ENCODE measurements at regions not wholly inside any gene's neighbourhood (a gene's known extent, or its start where the extent isn't known, plus 50 kb on each side); places are given as distances from the start of the nearest gene placed in this dataset.

DNA sequence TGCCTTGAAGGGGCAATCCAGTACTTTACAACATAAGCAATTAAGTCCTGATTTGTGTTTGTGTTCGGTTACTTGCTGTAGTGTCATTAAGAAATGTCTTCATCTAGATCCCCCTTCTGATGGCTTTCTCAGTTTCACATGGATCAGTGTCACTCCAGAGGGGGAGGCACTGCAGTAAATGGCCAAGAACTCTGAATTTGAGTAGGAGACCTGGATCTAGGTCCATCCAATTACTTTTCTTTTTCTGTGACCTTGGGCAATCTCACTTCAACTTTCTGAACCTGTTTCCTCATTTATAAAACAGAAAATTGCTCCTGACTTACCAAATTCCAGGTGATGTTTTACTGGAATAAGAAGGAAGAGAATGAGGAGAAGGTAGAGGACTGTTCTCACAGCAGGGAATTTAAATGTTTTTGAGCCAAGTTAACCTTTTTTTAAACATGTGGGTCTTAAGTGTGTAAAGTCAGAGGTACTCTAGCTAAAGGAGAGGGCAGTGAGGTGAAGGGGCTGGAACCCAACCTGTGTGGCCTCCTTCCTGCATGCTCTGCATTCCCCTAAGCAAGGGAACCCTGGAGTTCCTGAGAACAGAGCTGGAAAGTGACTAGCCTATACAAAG lies 285.5 kb downstream of the HACE1 start:
- no peak for DNase-seq (ENCODE audit: low read depth)

DNA sequence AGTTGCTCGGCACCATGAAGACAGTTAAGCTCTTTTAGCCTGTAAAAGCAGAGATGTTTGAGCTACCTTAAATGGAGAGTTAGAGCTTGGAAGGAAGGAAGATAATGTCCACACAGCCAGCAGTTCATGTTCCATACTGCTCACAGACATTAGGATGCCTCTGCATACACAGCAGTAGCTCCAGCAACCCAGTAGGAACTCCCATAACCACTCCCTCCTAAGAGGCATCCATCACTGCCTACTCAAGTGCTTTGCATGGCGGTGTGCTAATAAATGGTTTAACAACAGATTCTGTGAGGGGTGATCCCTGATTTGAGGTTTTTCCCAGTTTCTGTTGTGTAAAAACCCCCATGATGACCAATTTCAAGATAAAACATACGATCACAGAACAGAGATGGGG lies 286.4 kb downstream of the HACE1 start:
- peak; percentile 19 for DNase-seq (ENCODE audit: low read depth)

DNA sequence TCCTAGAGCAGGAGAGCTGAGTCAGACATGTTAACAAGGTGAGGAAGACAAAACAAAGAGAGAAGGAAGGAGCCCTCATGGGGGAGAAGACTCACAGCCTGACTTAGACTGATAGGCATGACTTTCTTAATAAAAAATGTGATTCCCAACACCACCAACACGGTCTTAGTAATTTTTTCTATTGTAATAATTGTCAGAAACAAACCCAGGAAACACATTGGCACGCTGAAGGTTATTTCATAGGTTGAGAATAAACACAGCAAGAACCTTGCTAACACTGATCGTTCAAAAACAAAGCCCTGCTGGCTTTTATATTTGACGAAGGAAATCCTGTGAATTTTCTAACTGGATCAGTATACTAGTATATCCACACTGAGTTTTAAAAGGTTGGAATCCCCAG lies 286.8 kb downstream of the HACE1 start:
- no peak for DNase-seq (ENCODE audit: low read depth)

DNA sequence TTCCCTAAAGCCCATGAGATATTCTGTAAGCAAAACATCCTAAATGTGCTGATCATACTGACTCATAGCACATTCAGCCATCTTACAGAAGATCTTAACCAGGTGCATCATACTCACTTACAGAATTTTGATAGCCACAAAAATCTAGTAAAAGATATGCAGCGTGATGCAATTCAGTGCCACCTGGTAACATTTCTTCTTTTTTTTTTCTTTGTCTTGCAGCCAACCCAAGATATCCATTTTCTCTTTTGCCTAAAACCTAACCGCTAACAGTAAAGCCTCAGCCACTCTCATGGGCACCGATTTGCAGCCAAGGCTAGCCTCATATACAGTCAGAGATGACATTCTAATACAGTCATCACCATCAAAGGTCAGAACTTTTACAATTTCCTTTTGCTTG lies 293.3 kb downstream of the HACE1 start:
- peak; percentile 47 for DNase-seq (ENCODE audit: low read depth)

GRCh38 chr6:104563306-104563705 lies 296.4 kb downstream of the HACE1 start:
- DNase-seq (ENCODE audit: low read depth), result no peak

DNA sequence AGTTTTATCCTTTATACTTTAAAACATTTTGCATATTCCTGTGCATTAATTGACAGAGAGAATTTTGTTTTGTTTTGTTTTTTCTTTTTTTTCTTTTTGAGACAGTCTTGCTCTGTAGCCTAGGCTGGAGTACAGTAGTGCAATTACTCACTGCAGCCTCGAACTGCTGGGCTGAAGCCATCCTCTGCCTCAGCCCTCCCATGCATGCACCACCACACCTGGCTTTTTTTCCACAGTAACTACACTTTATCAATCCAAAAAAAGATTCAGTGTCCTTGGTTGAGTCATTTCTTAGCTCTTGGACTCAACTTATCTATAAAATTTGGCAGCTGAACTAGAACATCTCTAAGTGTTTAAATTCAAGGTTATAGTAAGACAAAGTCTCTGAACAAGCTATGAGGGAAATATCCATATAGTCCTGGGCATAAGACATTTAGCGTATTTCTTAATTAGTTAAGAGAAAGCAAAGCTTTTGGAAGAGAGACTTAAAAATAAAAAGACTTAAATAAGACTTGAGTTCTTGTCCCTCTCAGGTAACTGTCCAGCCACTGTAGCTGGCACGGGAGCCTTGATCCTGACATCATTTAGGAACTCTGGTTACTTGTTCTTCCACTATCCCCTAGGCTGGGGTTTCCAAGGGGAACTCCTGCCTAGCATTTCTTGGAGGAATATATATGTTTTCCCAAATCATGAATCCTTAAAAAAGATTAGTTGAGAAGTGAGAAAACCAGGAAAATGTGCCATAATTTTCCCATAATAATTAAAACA lies 300.1 kb downstream of the HACE1 start:
- no peak for DNase-seq (ENCODE audit: low read depth)

DNA sequence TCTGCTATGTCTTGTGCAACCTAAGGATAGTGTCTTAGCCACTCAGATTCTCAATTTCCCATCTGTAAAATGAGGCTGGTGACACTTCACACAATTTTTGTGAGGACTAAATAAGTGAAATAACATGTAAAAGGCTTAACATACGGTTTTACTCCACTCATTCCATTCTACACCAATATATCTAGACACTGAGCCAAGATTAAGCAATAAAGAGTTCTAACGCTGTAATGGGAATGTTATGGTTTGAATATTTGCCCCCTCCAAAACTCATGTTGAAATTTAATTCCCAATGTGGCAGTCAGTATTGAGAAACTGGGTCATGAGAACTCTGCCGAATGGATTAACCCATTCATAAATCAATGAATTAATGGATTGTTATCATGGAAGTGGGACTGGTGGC lies 301.0 kb downstream of the HACE1 start:
- DNase-seq (ENCODE audit: low read depth), result peak; percentile 58

DNA sequence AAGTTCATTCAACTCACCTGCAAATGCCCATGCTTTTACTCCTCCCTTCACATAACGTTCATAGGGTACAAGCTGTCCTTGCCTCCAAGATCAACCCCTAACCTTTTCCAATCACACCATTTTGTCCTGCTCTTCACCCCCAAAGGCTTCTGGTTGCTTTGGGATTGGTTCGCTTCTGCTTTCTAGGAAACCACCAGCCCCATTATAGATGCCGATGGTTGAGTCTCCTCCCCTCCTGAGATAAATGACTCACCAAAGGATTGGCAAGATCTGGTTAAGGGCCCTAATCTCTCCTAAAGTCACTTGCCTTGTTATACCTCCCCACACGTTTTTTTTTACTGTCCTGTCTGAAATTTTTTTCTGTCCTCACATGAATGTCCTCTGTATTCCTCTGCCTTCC lies 311.4 kb downstream of the HACE1 start:
- peak; percentile 19 for DNase-seq (ENCODE audit: low read depth)

DNA sequence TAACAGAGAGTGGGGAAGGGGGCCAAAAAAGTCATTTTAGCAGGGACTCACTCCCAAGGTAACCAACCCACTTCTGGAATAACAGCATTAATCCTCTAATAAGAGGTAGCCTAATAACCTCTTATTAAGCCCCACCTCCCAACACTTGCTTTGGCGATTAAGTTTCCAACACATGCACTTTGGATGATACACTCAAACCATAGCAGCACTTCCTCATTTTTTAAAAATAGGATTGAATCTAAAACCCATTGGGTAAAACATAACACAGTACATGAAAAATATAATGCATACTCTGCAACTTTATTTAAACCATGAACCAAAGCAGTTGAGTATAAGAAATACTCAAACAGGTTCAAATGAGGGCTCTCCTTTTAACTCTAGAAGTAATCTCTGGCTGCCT lies 318.3 kb downstream of the HACE1 start:
- DNase-seq (ENCODE audit: low read depth), result no peak

DNA sequence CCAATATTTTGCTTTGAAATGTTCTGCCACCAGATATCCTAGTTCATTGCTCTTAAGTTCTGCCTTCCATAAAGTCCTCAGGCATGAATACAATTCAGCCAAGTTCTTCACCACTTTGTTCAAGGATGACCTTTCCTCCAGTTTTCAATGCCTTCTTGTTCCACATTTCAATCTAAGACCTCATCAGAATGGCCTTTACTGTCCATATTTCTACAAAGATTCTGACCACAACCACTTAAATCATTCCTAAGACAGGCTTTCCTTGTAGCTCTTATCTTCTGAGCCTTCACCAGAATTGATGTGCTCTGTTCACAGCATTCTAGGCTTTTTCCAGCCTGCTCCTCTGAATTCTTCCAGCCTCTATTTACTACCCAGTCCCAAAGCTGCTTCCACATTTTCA lies 319.0 kb downstream of the HACE1 start:
- peak; percentile 99 for DNase-seq (ENCODE audit: low read depth)

DNA sequence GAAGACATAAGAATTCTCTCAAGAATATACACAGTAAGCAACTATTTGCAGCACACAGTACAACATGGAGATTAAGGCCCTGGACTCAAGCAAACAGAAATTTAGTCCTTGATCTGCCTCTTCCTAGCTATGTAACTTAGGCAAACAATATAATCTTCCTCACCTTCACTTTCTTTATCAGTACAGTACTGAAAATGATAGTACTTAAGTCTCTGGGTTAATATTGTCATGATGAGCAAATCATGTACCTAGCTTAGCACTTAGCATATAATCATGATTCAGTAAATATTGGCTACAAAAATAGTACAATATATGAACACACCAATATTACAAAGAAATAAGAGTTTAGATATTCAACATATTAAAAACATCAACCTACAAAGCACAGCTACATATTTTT lies 320.5 kb downstream of the HACE1 start:
- DNase-seq (ENCODE audit: low read depth), result no peak

- DNase-seq (ENCODE audit: low read depth), result no peak
Observed at GRCh38 chr6:104537872-104538271, 321.8 kb downstream of the HACE1 start.

GRCh38 chr6:104537180-104537579 lies 322.5 kb downstream of the HACE1 start:
- DNase-seq (ENCODE audit: low read depth), result peak; percentile 94

DNA sequence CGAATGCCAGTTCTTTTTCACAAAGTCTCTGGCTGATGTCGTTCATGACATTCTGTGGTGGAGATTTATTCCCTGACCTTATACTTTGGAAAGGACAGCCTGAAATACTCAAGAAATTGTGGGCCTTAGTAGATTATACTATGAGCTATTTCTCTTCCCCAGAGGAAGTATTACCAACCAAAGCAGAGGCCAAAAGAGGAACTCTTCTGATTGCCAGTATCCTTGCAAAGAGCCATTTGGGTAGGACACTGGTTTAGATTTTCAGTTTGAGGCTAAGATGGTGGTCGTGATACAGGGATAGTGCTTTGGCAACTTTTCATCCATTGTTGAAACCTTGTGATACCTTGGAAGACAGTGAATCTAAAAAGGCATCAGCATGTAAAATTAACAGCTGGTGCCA lies 327.3 kb downstream of the HACE1 start:
- no peak for DNase-seq (ENCODE audit: low read depth)

- DNase-seq (ENCODE audit: low read depth), result no peak
Observed at GRCh38 chr6:104531646-104532045, 328.1 kb downstream of the HACE1 start.

DNA sequence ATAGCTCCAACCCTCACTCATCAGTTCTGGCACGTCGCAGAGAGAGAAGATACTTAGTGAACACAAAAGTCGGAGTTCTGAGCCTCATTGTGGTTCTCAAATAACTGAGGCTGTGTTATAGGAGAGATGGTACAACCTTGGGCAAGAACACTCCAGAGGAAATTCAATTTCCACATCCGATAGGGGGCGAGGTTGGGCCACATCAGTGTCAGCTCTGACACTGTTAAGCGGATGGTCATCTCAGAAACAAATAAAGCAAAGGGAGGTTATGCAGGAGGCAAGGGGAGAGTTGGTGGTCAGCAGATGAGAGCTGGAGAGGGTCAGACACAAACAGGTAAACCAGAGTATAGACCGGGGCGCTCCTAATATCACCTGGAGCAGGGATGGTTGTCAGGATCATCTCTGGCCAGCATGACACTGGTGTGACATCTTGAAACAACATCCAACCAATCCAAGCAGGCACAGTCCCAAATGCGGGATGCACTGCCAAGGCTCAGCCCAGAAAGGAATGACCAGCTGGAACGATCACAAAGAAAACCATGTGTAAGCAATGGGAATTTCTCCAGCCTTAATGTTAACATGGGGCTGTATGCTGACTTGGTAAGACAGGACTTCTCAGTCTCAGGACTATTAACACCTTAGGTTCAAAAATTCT lies 331.8 kb downstream of the HACE1 start:
- DNase-seq (ENCODE audit: low read depth), result peak; percentile 50

DNA sequence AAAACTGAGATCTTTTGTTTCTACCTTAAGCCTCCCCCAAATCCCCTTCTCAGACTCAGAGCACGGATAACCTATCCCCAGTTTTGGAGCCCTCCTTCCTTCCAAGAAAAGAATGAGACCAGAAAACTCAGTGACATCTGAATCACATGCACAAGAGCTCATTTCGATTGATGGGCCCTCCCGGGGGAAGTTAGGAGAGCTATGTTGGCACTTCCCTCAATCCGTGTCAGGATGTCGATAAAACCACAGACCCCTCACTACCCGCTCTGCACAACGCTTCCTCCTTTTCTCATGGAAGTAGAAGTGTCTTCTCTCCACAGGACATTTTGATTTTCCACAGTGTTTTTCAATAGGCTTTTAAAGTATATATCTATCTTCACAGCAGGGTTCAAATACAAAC lies 332.4 kb downstream of the HACE1 start:
- no peak for DNase-seq (ENCODE audit: low read depth)

- DNase-seq (ENCODE audit: low read depth), result peak; percentile 53
Observed at GRCh38 chr6:104526376-104526775, 333.3 kb downstream of the HACE1 start.

DNA sequence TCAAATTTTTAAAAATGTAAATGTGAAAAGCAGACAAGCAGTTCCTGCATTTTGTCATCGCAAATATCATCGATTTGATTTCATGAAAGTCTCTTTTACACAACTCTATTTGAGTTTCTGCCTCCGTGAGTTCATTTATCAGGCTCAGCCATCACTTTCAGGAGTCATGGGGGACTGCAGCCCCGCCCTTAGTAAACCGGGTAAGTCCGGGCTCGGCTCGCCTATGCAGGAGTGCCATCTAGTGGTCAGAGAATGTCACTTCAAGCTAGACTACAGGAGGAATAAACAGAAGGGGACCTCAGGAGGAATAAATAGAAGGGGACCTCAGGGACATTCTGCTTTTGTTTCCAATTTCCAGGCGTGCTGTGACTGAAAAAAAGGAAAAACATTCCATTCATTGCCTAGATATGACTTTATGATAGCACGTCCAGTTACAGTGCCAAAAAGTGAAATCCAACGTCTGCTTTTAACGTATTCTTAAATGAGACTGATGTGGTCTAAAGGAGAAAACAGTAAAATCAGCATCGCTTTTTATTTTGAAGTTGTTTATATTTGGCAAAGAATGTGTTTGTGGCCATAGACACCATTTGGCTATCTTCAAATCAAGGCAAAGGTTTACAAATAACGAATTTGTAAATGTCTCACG lies 333.9 kb downstream of the HACE1 start:
- DNase-seq (ENCODE audit: low read depth), result peak; percentile 73

- no peak for DNase-seq (ENCODE audit: low read depth)
Observed at GRCh38 chr6:104522533-104522932, 337.2 kb downstream of the HACE1 start.

- no peak for DNase-seq (ENCODE audit: low read depth)
Observed at GRCh38 chr6:104521176-104521575, 338.5 kb downstream of the HACE1 start.

DNA sequence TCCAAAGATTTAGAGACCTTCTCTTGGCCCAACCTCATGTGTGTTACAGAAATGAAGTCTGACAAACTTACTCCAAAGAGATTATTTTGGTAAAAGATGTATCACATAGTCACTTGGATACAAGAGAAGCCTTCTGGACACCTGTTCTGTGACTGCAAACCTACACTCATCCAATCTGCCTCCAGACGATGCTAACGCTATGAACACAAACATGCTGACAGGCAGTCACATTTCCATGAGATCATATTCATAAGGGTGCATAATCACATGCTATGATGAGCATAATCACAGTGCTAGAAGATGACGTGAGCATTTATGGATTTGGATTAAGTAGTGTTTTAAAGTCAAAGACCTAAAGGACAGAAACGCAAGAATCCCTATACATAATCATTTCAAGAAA lies 340.2 kb downstream of the HACE1 start:
- DNase-seq (ENCODE audit: low read depth), result no peak

DNA sequence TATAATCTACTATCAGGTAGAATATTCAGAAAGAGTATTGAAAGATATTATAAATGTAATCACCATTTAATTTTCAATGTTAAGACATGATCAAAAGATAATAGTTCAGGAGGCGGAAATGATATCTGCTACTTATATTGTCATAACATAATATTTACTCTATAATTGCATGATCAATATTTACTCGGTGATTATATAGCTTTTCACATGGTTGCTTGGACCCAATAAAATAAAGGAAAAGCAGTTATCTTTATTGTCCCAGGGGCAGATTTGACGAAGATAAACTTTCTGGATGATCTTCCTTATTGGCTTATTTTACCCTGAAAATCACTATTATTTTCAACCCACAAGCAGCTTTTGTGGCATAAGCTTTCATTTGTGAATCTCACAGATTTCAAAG lies 350.4 kb downstream of the HACE1 start:
- DNase-seq (ENCODE audit: low read depth), result no peak
